DMS153 (cell line): ENCODE measurements at regions not wholly inside any gene's neighbourhood (a gene's known extent, or its start where the extent isn't known, plus 50 kb on each side); places are given as distances from the start of the nearest gene placed in this dataset.
"Not testable (repeated sequence)": the region's sequence is repeated elsewhere in the genome, so short reads cannot be mapped to it uniquely, and the experiment has no call there.

Experiments used
- DNase-seq: peaks from one replicate; lab custom pipeline; 2025; lab: John Stamatoyannopoulos, UW

GRCh38 chr12:61590864-61591263 is 669.3 kb upstream of the USP15 start:
- DNase-seq, result not testable (repeated sequence)

DNA sequence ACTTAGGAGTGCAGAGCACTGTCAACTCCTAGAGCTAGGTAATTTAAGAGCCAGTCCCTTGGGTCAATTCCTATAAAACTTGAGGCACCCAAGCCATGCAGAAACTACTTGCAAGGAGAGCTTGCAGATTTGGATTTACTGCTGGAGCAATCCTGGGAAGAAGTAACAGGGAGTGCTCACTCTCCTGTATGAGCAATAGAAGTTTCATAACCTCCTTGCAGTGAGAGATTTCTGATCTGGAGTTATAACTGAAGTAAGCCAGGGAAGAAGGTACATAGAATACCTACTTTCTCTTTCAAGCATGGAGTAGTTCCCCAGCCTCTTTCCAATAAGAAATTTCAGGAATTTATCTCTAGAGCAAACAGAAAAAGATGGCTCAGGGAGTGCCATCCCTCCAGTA is 650.1 kb upstream of the USP15 start:
- no peak for DNase-seq

DNA sequence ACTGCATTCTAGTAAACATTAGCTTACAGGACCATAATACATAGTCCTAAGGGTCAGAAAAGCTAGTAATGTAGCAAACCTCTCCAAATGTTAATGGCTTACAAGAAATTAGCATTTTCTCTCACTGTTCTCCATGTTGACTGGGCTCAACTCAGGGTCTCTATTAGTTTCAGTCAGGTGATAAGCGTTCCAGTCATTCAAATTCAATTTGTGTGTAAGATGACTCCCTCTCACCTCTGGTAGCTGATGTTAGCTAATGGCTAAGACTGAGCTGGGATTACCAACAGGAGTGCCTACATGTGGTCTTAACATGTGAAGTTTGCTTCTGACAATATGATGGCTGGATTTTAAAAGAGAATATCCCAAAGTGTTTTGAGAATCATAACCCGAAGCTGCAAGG is 630.5 kb upstream of the USP15 start:
- no peak for DNase-seq

DNA sequence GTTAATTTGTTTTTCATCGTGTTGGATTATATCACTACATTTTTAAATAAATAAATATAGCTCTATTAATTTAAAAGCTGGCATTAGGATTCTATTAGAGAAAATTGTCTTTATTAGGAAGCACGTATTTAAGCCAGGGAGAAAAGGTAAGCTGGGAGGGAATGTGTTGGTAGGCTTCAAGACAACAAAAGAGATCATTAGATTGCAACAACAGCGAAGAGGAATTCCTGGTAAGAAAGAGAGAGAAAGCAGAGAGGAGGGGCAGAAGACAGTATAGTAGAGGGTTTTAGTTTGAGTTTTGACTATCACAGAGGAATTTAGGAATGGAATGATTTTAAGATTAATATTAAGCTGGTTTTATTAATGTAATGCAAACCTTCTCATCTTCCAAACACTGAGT is 613.6 kb upstream of the USP15 start:
- DNase-seq, result no peak

- DNase-seq, result no peak
These were observed 612.6 kb upstream of the USP15 start for GRCh38 chr12:61647566-61647965.

DNA sequence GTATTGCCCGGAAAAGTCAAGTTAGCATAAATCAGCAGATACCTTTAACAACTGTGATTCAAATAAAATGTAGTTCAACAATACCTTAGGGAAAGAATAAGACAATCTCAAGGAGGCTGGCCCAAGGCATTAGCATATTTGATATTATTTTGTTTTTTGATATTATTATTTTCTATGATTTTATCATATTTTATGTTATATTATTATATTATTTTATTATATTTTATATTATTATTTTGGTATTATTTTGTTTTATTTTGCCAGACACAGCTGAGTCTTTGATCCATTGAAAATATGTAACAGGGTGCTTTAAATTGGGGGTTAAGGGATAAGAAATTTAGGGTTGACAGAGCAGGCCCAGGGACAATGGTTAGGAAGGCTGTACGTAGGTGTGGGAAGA is 607.9 kb upstream of the USP15 start:
- DNase-seq, result no peak

DNA sequence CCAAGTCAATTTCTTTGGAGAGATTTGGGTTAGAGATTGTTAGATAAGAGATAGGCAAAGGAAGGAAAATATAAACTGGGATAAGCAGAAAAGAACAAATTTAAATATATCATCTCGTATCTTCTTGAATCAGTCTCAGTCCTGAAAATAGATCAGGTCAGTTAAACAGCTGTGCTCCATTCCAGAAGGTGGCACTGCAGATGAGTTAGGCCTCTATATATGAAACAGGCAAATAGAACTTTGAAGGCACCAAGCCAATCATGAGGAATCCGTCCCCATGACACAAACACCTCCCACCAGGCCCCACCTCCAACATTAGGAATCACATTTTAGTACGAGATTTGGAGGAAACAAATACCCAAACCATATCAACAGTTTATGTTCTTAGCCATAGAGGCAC is 605.5 kb upstream of the USP15 start:
- no peak for DNase-seq

DNA sequence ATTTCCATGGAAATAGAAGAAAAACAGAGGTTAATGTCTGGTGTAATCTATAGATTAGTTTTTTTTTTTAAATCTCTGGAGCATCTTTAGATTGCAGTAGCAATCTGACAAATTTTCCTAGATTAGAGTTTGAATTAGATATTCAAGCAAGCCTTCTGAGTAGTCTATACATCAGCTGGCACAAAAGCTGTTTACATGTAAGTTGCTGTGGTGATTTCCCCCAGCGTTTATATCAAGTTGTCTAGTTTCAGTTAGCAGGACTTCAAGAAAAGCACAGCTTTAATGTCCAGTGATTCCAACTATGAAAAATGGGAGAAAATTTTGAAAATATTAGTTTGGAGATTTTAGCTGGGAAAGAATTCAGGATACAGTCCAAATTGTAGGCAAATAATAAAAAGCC is 605.0 kb upstream of the USP15 start:
- DNase-seq, result no peak

GRCh38 chr12:61667676-61668075 is 592.5 kb upstream of the USP15 start:
- DNase-seq, result no peak

DNA sequence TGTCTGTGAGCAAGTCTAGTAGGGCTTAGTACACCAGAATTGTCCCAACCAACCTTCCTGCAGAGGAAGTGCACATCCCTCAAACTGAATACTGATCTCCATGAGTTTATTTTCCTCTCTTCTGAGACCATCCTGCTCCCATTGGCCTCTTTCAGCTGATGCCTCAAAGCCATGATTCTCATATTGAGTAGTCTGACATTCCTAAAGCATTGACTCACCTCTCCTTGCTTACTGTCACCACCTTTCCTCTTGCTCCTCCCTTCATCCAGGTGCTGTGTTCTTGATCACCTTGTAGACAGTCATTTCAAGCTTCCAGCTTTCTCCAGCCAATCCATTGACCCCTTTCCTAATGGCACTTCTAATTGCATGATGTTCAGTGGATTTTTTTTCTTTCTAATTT is 583.7 kb upstream of the USP15 start:
- no peak for DNase-seq

DNA sequence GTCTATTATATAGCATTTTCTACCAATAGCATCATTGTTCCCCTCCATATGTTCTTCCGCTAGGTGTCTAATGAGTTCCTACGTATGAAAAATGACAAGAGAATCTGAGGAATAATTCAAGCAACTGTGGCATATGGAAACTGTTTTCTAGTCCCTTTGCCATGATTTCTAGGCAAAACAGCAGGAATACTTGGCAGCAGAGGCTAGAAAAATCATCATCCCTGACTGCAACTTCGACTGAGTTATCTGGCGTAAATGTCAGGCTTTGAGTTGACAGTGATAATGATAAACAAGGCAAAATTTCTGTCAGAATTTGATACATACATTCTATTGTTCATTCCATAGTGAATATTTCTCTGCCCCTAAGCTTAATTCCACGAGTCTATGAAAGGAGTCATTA is 572.8 kb upstream of the USP15 start:
- DNase-seq, result no peak

GRCh38 chr12:61694214-61694613 is 566.0 kb upstream of the USP15 start:
- DNase-seq, result no peak

DNA sequence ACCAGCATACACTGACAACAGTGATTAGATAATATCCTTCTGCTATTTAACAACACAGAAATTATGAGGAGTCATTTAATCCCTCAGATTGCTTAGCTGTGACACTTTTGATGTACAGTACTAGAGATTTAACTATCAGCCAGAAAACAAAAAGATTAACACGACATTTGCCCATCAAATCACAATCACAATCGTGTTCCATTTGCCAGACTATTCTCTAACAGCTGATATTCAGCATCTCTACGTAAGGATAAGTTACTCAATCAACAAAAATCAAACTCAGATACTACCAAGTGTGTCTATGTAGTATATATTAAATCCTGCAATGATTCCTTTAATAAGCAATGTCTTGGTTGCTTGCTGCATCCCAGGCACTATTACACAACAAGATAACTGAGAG is 558.7 kb upstream of the USP15 start:
- no peak for DNase-seq

DNA sequence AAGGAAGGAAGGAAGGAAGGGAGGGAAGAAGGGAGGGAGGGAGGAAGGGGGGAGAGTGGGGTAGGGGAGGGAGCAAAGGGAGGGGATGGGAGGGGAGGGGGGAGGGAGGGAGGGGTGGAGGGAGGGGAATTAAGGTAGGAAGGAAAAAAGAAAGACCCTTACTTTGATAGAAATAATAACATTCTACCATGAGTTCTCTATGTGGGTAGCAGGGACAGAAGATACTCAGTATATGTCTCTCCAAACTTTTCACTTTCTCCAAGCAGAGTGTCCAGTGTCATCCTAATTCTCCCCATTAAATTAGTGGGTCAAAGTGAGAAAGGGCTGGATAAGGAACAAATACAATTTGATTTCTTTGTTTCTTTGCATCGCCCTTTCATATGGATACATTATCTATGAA is 553.4 kb upstream of the USP15 start:
- no peak for DNase-seq

DNA sequence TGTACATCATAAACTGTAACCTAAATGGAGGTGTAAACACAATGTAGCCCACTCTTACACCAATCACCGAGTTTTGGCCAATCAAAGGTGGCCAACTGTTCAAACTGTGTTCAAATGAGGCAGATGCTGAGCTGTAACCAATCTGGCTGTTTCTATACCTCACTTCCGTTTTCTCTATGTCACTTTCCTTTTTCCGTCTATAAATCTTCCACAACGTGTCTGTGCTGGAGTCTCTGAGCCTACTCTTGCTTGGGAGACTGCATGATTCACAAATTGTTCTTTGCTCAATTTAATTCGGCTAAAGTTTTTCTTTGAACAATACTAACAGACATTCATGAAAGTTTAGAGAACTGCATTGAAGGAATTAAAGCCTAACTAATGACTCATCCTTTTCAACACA is 547.1 kb upstream of the USP15 start:
- no peak for DNase-seq

DNA sequence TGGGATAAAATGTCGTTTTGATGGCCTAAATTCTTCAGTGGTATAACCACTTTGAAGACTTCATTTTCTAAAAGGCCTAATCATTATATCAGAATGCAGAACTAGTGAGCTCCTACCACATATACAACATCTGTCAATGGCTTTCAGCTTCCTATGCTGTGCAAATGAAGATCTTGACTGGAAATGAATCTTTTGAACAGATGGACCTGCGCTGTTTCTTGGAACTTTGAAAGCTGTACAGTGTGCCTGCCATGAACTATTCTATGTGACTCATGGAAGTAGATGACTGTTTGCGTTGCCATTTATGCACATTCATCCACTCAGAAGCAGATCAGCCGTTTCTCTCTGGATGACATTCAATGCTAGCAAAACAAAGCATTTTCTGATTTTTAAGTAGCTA is 542.2 kb upstream of the USP15 start:
- DNase-seq, result no peak

DNA sequence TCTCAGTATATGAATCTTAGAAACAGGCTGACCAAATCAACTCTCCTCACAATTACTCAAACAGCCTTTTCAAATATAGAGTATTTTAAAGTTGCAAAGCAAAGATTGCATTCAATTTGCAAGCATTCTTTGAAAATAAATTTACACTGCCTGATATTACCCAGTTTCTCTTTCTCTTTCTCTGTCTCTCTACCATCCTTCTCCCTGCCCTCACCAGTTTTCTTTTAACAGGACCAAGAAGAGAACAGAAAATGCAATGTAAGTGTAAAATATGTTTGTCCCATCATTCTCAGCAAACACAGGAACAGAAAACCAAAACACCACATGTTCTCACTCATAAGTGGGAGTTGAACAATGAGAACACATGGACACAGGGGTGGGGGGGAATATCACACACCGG is 520.3 kb upstream of the USP15 start:
- no peak for DNase-seq

GRCh38 chr12:61750604-61751003 is 509.6 kb upstream of the USP15 start:
- no peak for DNase-seq

DNA sequence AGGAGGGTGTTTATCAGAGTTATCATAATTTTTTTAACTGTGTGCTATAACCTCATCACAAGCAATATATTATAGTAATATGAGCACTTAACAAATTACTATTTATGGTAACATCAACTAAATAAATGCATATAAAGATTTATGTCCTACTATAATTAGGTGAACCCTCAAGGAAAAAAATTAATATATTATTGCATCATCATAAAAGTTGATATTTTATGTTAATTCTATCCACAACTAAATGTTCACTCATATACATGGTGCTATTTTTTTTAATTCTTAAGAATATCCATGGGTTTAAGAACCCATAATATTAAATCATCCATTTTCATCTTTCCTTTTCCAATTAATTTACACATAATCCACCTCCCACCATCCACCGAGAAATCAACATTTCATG is 506.0 kb upstream of the USP15 start:
- no peak for DNase-seq

- DNase-seq, result no peak
These were observed 502.2 kb upstream of the USP15 start for GRCh38 chr12:61757831-61758505.

GRCh38 chr12:61758661-61759060 is 501.5 kb upstream of the USP15 start:
- no peak for DNase-seq

DNA sequence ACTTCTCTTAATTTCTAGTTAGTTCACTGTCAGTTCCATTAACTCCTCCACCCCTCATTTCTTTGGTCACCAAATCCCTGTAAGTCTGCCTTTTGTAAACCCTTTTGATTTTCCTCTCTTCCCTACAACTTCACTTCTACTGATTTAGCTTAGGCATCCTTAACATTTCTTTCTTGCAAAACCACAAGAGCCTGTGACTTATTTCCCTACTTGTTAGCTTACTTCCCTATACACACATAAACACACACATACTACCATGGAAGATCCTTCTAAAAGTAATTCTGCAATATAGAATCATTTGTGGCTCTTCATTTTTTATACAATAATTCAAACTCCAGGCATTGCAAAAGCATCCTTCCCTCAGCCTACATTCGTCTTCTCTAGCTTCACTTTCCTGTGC is 494.3 kb upstream of the USP15 start:
- no peak for DNase-seq

DNA sequence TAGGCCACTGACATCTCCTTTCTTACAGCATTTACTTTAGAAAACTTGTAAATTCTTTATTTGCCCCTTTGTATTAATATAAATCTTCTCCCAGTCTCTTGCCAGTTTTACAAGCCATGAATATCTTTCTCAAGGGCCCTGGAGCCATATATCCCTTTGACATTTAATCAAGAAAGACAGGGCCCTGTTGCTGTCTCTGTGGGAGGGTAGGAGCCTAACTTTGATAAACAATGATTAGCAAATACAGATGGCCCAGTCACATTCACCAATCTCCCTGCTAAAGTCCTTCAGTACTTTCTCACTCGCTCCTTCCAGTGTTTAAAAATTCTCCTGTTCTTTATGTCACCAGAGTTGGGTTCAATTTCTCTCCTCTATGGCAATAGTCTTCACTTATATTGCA is 479.8 kb upstream of the USP15 start:
- DNase-seq, result no peak

GRCh38 chr12:61781021-61781581 is 479.1 kb upstream of the USP15 start:
- no peak for DNase-seq
